OCI-LY7 (cell line): ENCODE measurements at regions not wholly inside any gene's neighbourhood (a gene's known extent, or its start where the extent isn't known, plus 50 kb on each side); places are given as distances from the start of the nearest gene placed in this dataset.

ENCODE experiments used
- BruUV-seq: library from RNA; stranded (reverse); fragments of 400-500 nt; replicated peaks from 2 replicates; lab custom pipeline; 2021; lab: Mats Ljungman, UMichigan
- CTCF ChIA-PET: fragments of 300-600 bp; sonication (Branson Sonifier 250); formaldehyde crosslinking; loops from one replicate; lab custom pipeline; 2022; ENCODE audit warnings: antibody characterized with exemption; ENCODE audit not compliant: unreplicated experiment; lab: Charles Lee
- POLR2A ChIA-PET: fragments of 300-600 bp; sonication (Branson Sonifier 250); formaldehyde crosslinking; loops from one replicate; lab custom pipeline; 2022; ENCODE audit warnings: antibody characterized with exemption; lab: Charles Lee
- DNase-seq: peaks from one replicate; pipeline ENCODE4 v3.0.0-alpha.2; 2015; ENCODE audit warnings: low spot score
- H2AFZ ChIP-seq: fragments of 200-600 bp; sonication (generic), shearing (Covaris generic); 2 replicates; pipeline ENCODE4 v1.6.1; 2014; ENCODE audit warnings: mild to moderate bottlenecking, antibody characterized with exemption, low read length, moderate library complexity
- H3K27ac ChIP-seq: fragments of 200-600 bp; sonication (generic); 2 replicates; pipeline ENCODE4 v1.5.1; 2014; ENCODE audit warnings: mixed run types, low read depth, mild to moderate bottlenecking, moderate library complexity, low read length, inconsistent platforms; ENCODE audit not compliant: poor library complexity, severe bottlenecking
- H3K36me3 ChIP-seq: fragments of 200-600 bp; sonication (generic); 2 replicates; pipeline ENCODE4 v1.6.1; 2014; ENCODE audit warnings: mild to moderate bottlenecking, antibody characterized with exemption, low read length, moderate library complexity, mixed read lengths; ENCODE audit not compliant: insufficient read depth
- H3K4me1 ChIP-seq: fragments of 200-600 bp; sonication (generic); 2 replicates; pipeline ENCODE4 v1.5.1; 2014; ENCODE audit warnings: mild to moderate bottlenecking, low read length; ENCODE audit not compliant: insufficient read depth, poor library complexity, severe bottlenecking
- H3K4me2 ChIP-seq: fragments of 200-600 bp; sonication (generic); 2 replicates; pipeline ENCODE4 v1.6.1; 2014; ENCODE audit warnings: mild to moderate bottlenecking, low read length
- H3K4me3 ChIP-seq: fragments of 200-600 bp; sonication (generic); 2 replicates; pipeline ENCODE4 v1.5.1; 2014; ENCODE audit warnings: mild to moderate bottlenecking, low read depth, low read length; ENCODE audit not compliant: poor library complexity, severe bottlenecking
- H3K79me2 ChIP-seq: fragments of 200-600 bp; sonication (generic); 2 replicates; pipeline ENCODE4 v1.6.1; 2016; ENCODE audit warnings: low read depth, mild to moderate bottlenecking, low read length, moderate library complexity, mixed read lengths; ENCODE audit not compliant: insufficient read depth
- H3K9me2 ChIP-seq: fragments of 200-600 bp; sonication (generic); 2 replicates; pipeline ENCODE4 v1.6.1; 2016; ENCODE audit warnings: mild to moderate bottlenecking, low read length, mixed read lengths; ENCODE audit not compliant: insufficient read depth
- H3K9me3 ChIP-seq: fragments of 200-600 bp; sonication (generic); 2 replicates; pipeline ENCODE4 v1.6.1; 2014; ENCODE audit warnings: mild to moderate bottlenecking, mixed run types, low read length, mixed read lengths
- H4K20me1 ChIP-seq: fragments of 200-600 bp; sonication (generic); 2 replicates; pipeline ENCODE4 v1.6.1; 2014; ENCODE audit warnings: mild to moderate bottlenecking, antibody characterized with exemption, low read length, moderate library complexity, mixed read lengths; ENCODE audit not compliant: insufficient read depth
- EZH2phosphoT487 ChIP-seq: fragments of 200-600 bp; sonication (generic); IDR thresholded peaks from 2 replicates; pipeline ENCODE4 v1.6.1; 2018; ENCODE audit warnings: low read depth, borderline replicate concordance, mild to moderate bottlenecking, mixed run types, antibody characterized with exemption, low read length, moderate library complexity, mixed read lengths
- intact Hi-C: fragments of 100-400 bp; cut with micrococcal nuclease; formaldehyde crosslinking; loops from one replicate; pipeline ENCODE4 v1.10.0; 2022; ENCODE audit not compliant: unreplicated experiment
- TF ChIP-seq, protein P1 (sequence below): fragments of 200-600 bp; sonication (generic); conservative IDR thresholded peaks from 2 replicates; pipeline ENCODE4 v1.5.1; 2014; ENCODE audit warnings: mild to moderate bottlenecking, antibody characterized with exemption, low read length, moderate library complexity, mixed read lengths

DNA sequence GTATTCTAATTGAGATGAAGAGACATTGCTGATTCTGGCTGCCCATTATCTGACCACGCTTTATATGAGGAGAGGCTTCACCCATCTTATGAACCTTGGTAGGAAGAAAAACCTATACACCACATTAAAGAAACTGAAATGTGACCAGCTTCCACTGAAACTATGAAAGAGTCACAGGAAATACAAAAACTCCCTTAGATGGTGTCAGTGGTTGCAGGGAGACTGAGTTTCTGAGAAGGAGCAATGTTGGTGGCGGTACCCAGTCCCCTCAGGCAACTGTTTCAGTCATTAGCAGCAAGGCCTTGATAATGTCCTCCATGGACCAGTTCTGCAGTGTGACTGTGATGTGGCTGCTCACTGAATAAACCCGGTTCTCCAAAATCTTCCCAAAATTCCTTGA, 110.5 kb upstream of the FTMT start:
- no TSS peak for BruUV-seq
- Histone ChIP-seq H2AFZ (no peak overlapping the region), H3K36me3 (no peaks in the 10 kb centered on the region), H3K9me3 (no peaks in the 10 kb centered on the region), H3K27ac (no peak overlapping the region), H3K4me3 (no peak overlapping the region), H3K4me2 (no peak overlapping the region), H3K4me1 (no peaks in the 10 kb centered on the region), H4K20me1 (no peaks in the 10 kb centered on the region), H3K9me2 (no peaks in the 10 kb centered on the region), H3K79me2 (no peaks in the 10 kb centered on the region)
- intact Hi-C loops: no loop called here
- CTCF ChIA-PET: no interaction called here
- POLR2A ChIA-PET: no interaction called here
- no peak for TF ChIP-seq EZH2phosphoT487
- TF ChIP-seq, protein P1, sequence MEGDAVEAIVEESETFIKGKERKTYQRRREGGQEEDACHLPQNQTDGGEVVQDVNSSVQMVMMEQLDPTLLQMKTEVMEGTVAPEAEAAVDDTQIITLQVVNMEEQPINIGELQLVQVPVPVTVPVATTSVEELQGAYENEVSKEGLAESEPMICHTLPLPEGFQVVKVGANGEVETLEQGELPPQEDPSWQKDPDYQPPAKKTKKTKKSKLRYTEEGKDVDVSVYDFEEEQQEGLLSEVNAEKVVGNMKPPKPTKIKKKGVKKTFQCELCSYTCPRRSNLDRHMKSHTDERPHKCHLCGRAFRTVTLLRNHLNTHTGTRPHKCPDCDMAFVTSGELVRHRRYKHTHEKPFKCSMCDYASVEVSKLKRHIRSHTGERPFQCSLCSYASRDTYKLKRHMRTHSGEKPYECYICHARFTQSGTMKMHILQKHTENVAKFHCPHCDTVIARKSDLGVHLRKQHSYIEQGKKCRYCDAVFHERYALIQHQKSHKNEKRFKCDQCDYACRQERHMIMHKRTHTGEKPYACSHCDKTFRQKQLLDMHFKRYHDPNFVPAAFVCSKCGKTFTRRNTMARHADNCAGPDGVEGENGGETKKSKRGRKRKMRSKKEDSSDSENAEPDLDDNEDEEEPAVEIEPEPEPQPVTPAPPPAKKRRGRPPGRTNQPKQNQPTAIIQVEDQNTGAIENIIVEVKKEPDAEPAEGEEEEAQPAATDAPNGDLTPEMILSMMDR: no peak
- DNase-seq: no peak

DNA sequence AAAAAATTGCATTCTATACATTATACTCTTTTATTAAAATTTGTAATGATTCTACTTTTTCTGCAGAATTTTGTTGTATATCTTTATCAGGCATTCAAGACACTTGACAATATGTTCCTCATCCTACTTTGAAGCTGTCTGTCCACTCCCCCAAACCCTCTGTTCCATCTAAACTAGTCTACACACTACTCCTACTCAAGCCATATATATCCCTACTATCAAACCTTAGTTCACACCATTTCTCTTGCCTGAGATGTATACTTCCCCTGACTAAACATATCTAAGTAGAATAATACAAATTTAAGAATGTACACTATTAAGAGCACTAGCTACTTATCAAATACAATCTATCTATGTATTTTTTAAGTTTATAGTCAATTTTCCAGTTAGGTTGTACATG, 107.1 kb upstream of the FTMT start:
- H2AFZ ChIP-seq: no peak overlapping the region
- TF ChIP-seq EZH2phosphoT487: no peak
- TF ChIP-seq, protein P1: no peak
- no peak for DNase-seq
- H3K36me3 ChIP-seq: no peaks in the 10 kb centered on the region
- no peaks in the 10 kb centered on the region for H4K20me1 ChIP-seq
- no peaks in the 10 kb centered on the region for H3K9me2 ChIP-seq
- H3K79me2 ChIP-seq: no peaks in the 10 kb centered on the region
- no peak overlapping the region for H3K4me2 ChIP-seq
- ChIA-PET CTCF (no interaction called here), POLR2A (no interaction called here)
- BruUV-seq: no TSS peak
- intact Hi-C loops: no loop called here
- no peaks in the 10 kb centered on the region for H3K9me3 ChIP-seq
- H3K4me1 ChIP-seq: no peaks in the 10 kb centered on the region
- H3K27ac ChIP-seq: no peak overlapping the region
- no peak overlapping the region for H3K4me3 ChIP-seq

DNA sequence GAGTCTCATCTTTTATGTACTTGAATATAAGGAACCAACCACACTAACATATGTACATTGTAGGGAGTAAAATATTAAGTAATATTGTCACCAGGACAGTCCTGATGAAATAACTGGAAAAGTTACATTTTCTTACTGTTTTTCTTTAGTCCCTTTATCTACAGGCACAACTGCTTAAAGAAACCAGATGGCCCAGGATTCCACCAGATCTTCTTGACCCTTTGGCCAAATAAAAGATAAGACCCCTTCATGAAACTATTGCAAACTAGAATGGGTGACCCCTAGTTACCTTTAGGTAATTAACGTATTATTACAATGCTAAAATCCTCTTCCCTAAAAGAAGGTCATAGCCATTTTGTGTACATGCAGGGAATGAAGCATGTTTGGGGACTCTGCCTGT, 106.3 kb upstream of the FTMT start:
- no peak overlapping the region for H3K4me2 ChIP-seq
- CTCF ChIA-PET: no interaction called here
- no peaks in the 10 kb centered on the region for H4K20me1 ChIP-seq
- H3K79me2 ChIP-seq: no peaks in the 10 kb centered on the region
- no peaks in the 10 kb centered on the region for H3K9me3 ChIP-seq
- H3K36me3 ChIP-seq: no peaks in the 10 kb centered on the region
- no peak overlapping the region for H3K4me3 ChIP-seq
- no peaks in the 10 kb centered on the region for H3K9me2 ChIP-seq
- BruUV-seq: no TSS peak
- no peak overlapping the region for H3K27ac ChIP-seq
- POLR2A ChIA-PET: no interaction called here
- no peak overlapping the region for H2AFZ ChIP-seq
- H3K4me1 ChIP-seq: no peaks in the 10 kb centered on the region
- TF ChIP-seq, protein P1: no peak
- TF ChIP-seq EZH2phosphoT487: no peak
- DNase-seq: no peak
- intact Hi-C loops: no loop called here
